Astrocyte (in vitro differentiated cells and primary cell): ENCODE measurements at regions not wholly inside any gene's neighbourhood (a gene's known extent, or its start where the extent isn't known, plus 50 kb on each side); places are given as distances from the start of the nearest gene placed in this dataset.

ENCODE experiments used
- CTCF ChIP-seq: IDR thresholded peaks from 2 replicates; pipeline ENCODE4 v1.5.1; 2011; ENCODE audit warnings: low read depth, mild to moderate bottlenecking, inconsistent platforms, low read length, moderate library complexity; ENCODE audit not compliant: insufficient read depth
- EZH2 ChIP-seq: IDR thresholded peaks from 2 replicates; pipeline ENCODE4 v1.6.1; 2012; ENCODE audit warnings: mild to moderate bottlenecking, low read length, inconsistent platforms; ENCODE audit not compliant: insufficient read depth

GRCh38 chr19:30744741-30745475 is 372.7 kb downstream of the ZNF536 start:
- TF ChIP-seq CTCF (no peak), EZH2 (no peak)
